MCF 10A (cell line): ENCODE measurements at regions not wholly inside any gene's neighbourhood (a gene's known extent, or its start where the extent isn't known, plus 50 kb on each side); places are given as distances from the start of the nearest gene placed in this dataset.

Experiments
- BruUV-seq: library from RNA; stranded (reverse); fragments of 400-500 nt; replicated peaks from 2 replicates; lab custom pipeline; 2021; lab: Mats Ljungman, UMichigan
- CTCF ChIA-PET: fragments of 300-600 bp; sonication (Branson Sonifier 250); formaldehyde crosslinking; extraction: SDS; loops from one replicate; lab custom pipeline; 2021; ENCODE audit warnings: antibody characterized with exemption, inconsistent platforms; lab: Yijun Ruan, JAX
- POLR2A ChIA-PET: fragments of 300-600, 350-650 bp; sonication (Branson Sonifier 250); formaldehyde crosslinking; extraction: SDS; loops from one replicate; lab custom pipeline; 2020; ENCODE audit warnings: antibody characterized with exemption, inconsistent platforms; lab: Yijun Ruan, JAX
- DNase-seq: peaks from one replicate; pipeline ENCODE4 v3.0.0-alpha.2; 2018; ENCODE audit not compliant: unreplicated experiment
- H3K27ac Mint-ChIP-seq: one replicate; pipeline ENCODE4 v1.8.0; 2022; ENCODE audit warnings: mild to moderate bottlenecking, low read depth, mixed read lengths; ENCODE audit not compliant: unreplicated experiment
- H3K27me3 Mint-ChIP-seq: one replicate; pipeline ENCODE4 v1.8.0; 2022; ENCODE audit warnings: mixed read lengths; ENCODE audit not compliant: insufficient read depth, unreplicated experiment
- H3K36me3 Mint-ChIP-seq: one replicate; pipeline ENCODE4 v1.8.0; 2022; ENCODE audit warnings: mild to moderate bottlenecking, moderate library complexity, mixed read lengths; ENCODE audit not compliant: insufficient read depth, unreplicated experiment
- H3K4me1 Mint-ChIP-seq: one replicate; pipeline ENCODE4 v1.8.0; 2022; ENCODE audit warnings: mixed read lengths; ENCODE audit not compliant: insufficient read depth, unreplicated experiment
- H3K4me3 Mint-ChIP-seq: one replicate; pipeline ENCODE4 v1.8.0; 2022; ENCODE audit warnings: mild to moderate bottlenecking, moderate library complexity, mixed read lengths; ENCODE audit not compliant: unreplicated experiment
- H3K9me3 Mint-ChIP-seq: one replicate; pipeline ENCODE4 v1.8.0; 2022; ENCODE audit warnings: mixed read lengths; ENCODE audit not compliant: unreplicated experiment
- intact Hi-C: fragments of 100-400 bp; cut with micrococcal nuclease; formaldehyde crosslinking; loops from 2 replicates; pipeline ENCODE4 v1.14.1; 2022
- TF ChIP-seq, protein P1 (sequence below): fragments of 200-600 bp; IDR thresholded peaks from one replicate; pipeline ENCODE4 v1.8.0; 2022; ENCODE audit warnings: antibody characterized with exemption, mild to moderate bottlenecking; ENCODE audit not compliant: unreplicated experiment

DNA sequence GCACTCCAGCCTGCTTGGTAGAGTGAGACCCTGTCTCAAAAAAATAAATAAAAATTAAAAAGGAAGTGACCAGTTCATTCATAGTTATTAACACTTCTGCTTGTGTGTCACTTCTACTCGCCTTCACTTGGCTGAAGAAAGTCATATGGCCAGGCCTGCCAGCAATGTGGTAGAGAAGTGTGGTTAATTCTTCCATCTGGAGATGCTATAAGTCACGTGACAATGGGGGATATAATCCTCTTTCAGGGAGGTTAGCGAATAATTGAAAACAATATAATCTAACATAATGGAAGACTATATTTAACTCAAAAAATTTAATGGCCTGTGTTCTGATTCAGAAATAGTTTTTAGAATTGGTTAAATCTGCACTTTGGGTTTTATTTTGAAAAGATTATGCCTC is 305.6 kb downstream of the DOCK8 start:
- Mint-ChIP-seq H3K4me3 (no peak overlapping the region), H3K27me3 (no peaks in the 10 kb centered on the region), H3K36me3 (peaks cover 48% of the 10 kb centered on the region), H3K9me3 (no peaks in the 10 kb centered on the region), H3K4me1 (peaks cover 32% of the 10 kb centered on the region), H3K27ac (no peak overlapping the region)
- DNase-seq, result no peak
- BruUV-seq, result no TSS peak
- TF ChIP-seq, protein P1, sequence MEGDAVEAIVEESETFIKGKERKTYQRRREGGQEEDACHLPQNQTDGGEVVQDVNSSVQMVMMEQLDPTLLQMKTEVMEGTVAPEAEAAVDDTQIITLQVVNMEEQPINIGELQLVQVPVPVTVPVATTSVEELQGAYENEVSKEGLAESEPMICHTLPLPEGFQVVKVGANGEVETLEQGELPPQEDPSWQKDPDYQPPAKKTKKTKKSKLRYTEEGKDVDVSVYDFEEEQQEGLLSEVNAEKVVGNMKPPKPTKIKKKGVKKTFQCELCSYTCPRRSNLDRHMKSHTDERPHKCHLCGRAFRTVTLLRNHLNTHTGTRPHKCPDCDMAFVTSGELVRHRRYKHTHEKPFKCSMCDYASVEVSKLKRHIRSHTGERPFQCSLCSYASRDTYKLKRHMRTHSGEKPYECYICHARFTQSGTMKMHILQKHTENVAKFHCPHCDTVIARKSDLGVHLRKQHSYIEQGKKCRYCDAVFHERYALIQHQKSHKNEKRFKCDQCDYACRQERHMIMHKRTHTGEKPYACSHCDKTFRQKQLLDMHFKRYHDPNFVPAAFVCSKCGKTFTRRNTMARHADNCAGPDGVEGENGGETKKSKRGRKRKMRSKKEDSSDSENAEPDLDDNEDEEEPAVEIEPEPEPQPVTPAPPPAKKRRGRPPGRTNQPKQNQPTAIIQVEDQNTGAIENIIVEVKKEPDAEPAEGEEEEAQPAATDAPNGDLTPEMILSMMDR, result no peak
- ChIA-PET CTCF (no interaction called here), POLR2A (interaction anchor here (0.7 to 1.4 kb wide), 2 partner anchors 51 to 232 kb away, joined by 3 to 5 read pairs; no protein-coding TSS in a partner anchor)
- intact Hi-C loops, result no loop called here

DNA sequence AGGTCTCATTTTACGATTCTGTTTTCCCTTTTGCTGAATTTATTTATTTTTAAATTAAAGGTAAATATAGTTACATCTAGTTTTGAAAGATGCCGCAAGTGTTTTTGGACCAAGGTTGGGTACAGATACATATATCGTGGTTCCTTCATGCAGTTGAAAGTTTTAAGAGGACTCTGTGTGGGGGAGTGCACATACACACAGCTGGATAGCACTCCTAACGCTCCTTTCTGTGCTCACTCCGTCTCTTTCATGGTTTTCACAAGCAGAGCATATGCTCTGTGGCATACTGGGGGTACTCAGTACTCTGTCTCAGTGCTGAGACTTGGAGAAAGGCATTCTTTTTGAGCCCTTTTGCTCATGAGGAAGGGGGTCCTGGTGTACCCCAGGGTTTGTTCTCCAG is 307.5 kb downstream of the DOCK8 start:
- TF ChIP-seq, protein P1, result no peak
- no peaks in the 10 kb centered on the region for H3K9me3 Mint-ChIP-seq
- intact Hi-C loops, result no loop called here
- peaks cover 42% of the 10 kb centered on the region for H3K36me3 Mint-ChIP-seq
- ChIA-PET POLR2A (interaction anchor here (0.8 to 1.1 kb wide), 4 partner anchors 12 to 35 kb away, joined by 3 to 4 read pairs (median 3); no protein-coding TSS in a partner anchor), CTCF (no interaction called here)
- H3K27me3 Mint-ChIP-seq, result no peaks in the 10 kb centered on the region
- DNase-seq, result no peak
- H3K27ac Mint-ChIP-seq, result no peak overlapping the region
- H3K4me1 Mint-ChIP-seq, result peaks cover 26% of the 10 kb centered on the region
- no TSS peak for BruUV-seq
- no peak overlapping the region for H3K4me3 Mint-ChIP-seq

DNA sequence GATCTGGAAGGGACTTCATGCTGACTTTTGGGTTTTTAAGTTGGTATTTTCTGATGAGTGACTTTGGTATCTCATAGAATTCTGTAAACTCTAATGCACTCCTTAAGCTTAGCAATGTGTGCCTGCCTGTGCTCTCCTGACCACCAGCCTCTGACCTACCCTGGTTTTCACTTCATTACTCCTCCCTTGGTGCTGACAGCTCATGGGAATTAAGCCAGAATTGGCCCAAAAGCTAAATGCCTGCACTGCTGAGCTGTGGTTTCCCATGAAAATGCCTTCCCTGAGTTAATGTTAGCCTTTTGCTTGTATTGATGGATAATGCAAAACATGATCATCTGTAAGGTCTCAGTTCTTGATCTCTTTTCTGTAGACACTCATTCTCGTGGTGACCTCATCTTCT is 308.0 kb downstream of the DOCK8 start:
- H3K27me3 Mint-ChIP-seq, result no peaks in the 10 kb centered on the region
- BruUV-seq, result no TSS peak
- H3K4me1 Mint-ChIP-seq, result peaks cover 28% of the 10 kb centered on the region
- no peaks in the 10 kb centered on the region for H3K9me3 Mint-ChIP-seq
- DNase-seq, result no peak
- TF ChIP-seq, protein P1, result no peak
- POLR2A ChIA-PET, result interaction anchor here (0.8 to 1.1 kb wide), 3 partner anchors 13 to 34 kb away, joined by 3 to 4 read pairs (median 3); no protein-coding TSS in a partner anchor
- CTCF ChIA-PET, result no interaction called here
- intact Hi-C loops, result no loop called here
- peaks cover 46% of the 10 kb centered on the region for H3K36me3 Mint-ChIP-seq
- H3K4me3 Mint-ChIP-seq, result no peak overlapping the region
- no peak overlapping the region for H3K27ac Mint-ChIP-seq

DNA sequence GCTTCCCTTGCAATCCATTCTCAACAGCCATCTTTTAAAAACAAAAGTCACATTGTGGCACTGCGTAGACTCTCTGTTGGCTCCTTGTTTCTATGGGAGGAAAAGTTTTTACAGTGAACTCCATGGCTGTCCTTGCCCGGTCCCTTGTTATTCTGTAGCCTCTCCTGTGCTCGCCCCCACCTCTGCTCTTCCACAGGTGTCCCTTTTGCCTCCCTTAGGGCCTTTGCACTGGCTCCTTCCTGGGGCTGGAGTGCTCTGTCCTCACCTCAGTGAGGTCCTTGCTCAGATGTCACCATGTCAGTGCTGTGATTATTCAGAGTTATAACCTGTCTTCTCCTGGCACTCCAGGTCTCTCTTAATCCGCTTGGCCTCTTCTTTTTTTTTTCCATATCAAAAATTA is 308.8 kb downstream of the DOCK8 start:
- TF ChIP-seq, protein P1, result no peak
- Mint-ChIP-seq H3K9me3 (no peaks in the 10 kb centered on the region), H3K4me1 (peaks cover 26% of the 10 kb centered on the region), H3K36me3 (peaks cover 47% of the 10 kb centered on the region), H3K27me3 (no peaks in the 10 kb centered on the region), H3K27ac (peak overlapping the region; percentile 3), H3K4me3 (no peak overlapping the region)
- no TSS peak for BruUV-seq
- ChIA-PET POLR2A (no interaction called here), CTCF (no interaction called here)
- intact Hi-C loops, result no loop called here
- DNase-seq, result no peak
